NCI-H460 (cell line): ENCODE measurements at regions not wholly inside any gene's neighbourhood (a gene's known extent, or its start where the extent isn't known, plus 50 kb on each side); places are given as distances from the start of the nearest gene placed in this dataset.

ENCODE experiments used
- DNase-seq: peaks from one replicate; pipeline ENCODE4 v3.0.0-alpha.2; 2016; ENCODE audit warnings: low read depth; ENCODE audit errors: extremely low read depth

- DNase-seq = no peak
These were observed 125.3 kb upstream of the P2RY1 start for GRCh38 chr3:152709659-152710058.

- DNase-seq = no peak
These were observed 124.4 kb upstream of the P2RY1 start for GRCh38 chr3:152710549-152710948.

- no peak for DNase-seq
These were observed 120.9 kb upstream of the P2RY1 start for GRCh38 chr3:152713989-152714388.

GRCh38 chr3:152714507-152714906, 120.4 kb upstream of the P2RY1 start:
- DNase-seq = no peak

- no peak for DNase-seq
These were observed 117.7 kb upstream of the P2RY1 start for GRCh38 chr3:152717252-152717651.

GRCh38 chr3:152718810-152719209, 116.1 kb upstream of the P2RY1 start:
- DNase-seq = no peak

- DNase-seq = peak; percentile 4
These were observed 115.7 kb upstream of the P2RY1 start for GRCh38 chr3:152719264-152719663.

GRCh38 chr3:152720951-152721718, 113.8 kb upstream of the P2RY1 start:
- no peak for DNase-seq

GRCh38 chr3:152724270-152724669, 110.7 kb upstream of the P2RY1 start:
- no peak for DNase-seq

GRCh38 chr3:152728231-152728980, 106.5 kb upstream of the P2RY1 start:
- DNase-seq = no peak

- DNase-seq = no peak
These were observed 105.0 kb upstream of the P2RY1 start for GRCh38 chr3:152729906-152730305.

- no peak for DNase-seq
These were observed 103.4 kb upstream of the P2RY1 start for GRCh38 chr3:152731511-152731910.

- DNase-seq = no peak
These were observed 101.3 kb upstream of the P2RY1 start for GRCh38 chr3:152733584-152734119.

- DNase-seq = no peak
These were observed 97.7 kb upstream of the P2RY1 start for GRCh38 chr3:152737021-152737908.

- no peak for DNase-seq
These were observed 96.3 kb upstream of the P2RY1 start for GRCh38 chr3:152738656-152739055.

- DNase-seq = no peak
These were observed 92.3 kb upstream of the P2RY1 start for GRCh38 chr3:152742368-152743347.

GRCh38 chr3:152745646-152746045, 89.3 kb upstream of the P2RY1 start:
- no peak for DNase-seq

GRCh38 chr3:152754303-152754702, 80.6 kb upstream of the P2RY1 start:
- no peak for DNase-seq

GRCh38 chr3:152756807-152757206, 78.1 kb upstream of the P2RY1 start:
- no peak for DNase-seq
